Fibroblast of mammary gland (primary cell): ENCODE measurements at regions not wholly inside any gene's neighbourhood (a gene's known extent, or its start where the extent isn't known, plus 50 kb on each side); places are given as distances from the start of the nearest gene placed in this dataset.
A peak's percentile ranks its signal among the peaks of the same experiment; 100 is the strongest.

Source experiments
- DNase-seq: peaks from one replicate; pipeline ENCODE4 v3.0.0-alpha.2; 2010; ENCODE audit warnings: low read depth
- H3K4me3 ChIP-seq: 2 replicates; pipeline ENCODE4 v1.5.1; 2011; ENCODE audit warnings: low read depth, mild to moderate bottlenecking, low read length, moderate library complexity; ENCODE audit not compliant: control insufficient read depth
- CTCF ChIP-seq: conservative IDR thresholded peaks from 2 replicates; pipeline ENCODE4 v1.5.1; 2011; ENCODE audit warnings: low read depth, low read length, inconsistent platforms; ENCODE audit not compliant: control insufficient read depth, insufficient read depth

GRCh38 chr6:12392490-12392889 lies 102.3 kb downstream of the EDN1 start:
- TF ChIP-seq CTCF = no peak
- H3K4me3 ChIP-seq = no peak overlapping the region
- DNase-seq = no peak

GRCh38 chr6:12393100-12393499 lies 102.9 kb downstream of the EDN1 start:
- DNase-seq = no peak
- no peak overlapping the region for H3K4me3 ChIP-seq
- TF ChIP-seq CTCF = no peak

GRCh38 chr6:12394170-12394569 lies 104.0 kb downstream of the EDN1 start:
- no peak for DNase-seq
- no peak for TF ChIP-seq CTCF

GRCh38 chr6:12395898-12396297 lies 105.7 kb downstream of the EDN1 start:
- no peak overlapping the region for H3K4me3 ChIP-seq
- TF ChIP-seq CTCF = peak; percentile 26
- no peak for DNase-seq

More at GRCh38 chr6:12394170-12394569, 104.0 kb downstream of the EDN1 start:
- no peak overlapping the region for H3K4me3 ChIP-seq

- TF ChIP-seq CTCF = no peak
- H3K4me3 ChIP-seq = no peak overlapping the region
- no peak for DNase-seq
Measured at GRCh38 chr6:12401200-12401599, 111.0 kb downstream of the EDN1 start.

GRCh38 chr6:12403201-12403826 lies 113.2 kb downstream of the EDN1 start:
- H3K4me3 ChIP-seq = no peak overlapping the region
- DNase-seq = peak; percentile 81
- no peak for TF ChIP-seq CTCF

- TF ChIP-seq CTCF = no peak
- no peak overlapping the region for H3K4me3 ChIP-seq
- DNase-seq = peak; percentile 48
Measured at GRCh38 chr6:12403947-12404647, 113.9 kb downstream of the EDN1 start.
